Prostate gland (tissue), 2 donors: ENCODE measurements at regions not wholly inside any gene's neighbourhood (a gene's known extent, or its start where the extent isn't known, plus 50 kb on each side); places are given as distances from the start of the nearest gene placed in this dataset.
"Not testable (repeated sequence)": the region's sequence is repeated elsewhere in the genome, so short reads cannot be mapped to it uniquely, and the experiment has no call there.

ENCODE experiments used
- DNase-seq: peaks from one replicate; pipeline ENCODE4 v3.0.0-alpha.2; 2019; ENCODE audit warnings: low spot score
- H3K27ac ChIP-seq, 2 donors: fragments of 200-600 bp; sonication (generic); 2 replicates each; pipeline ENCODE4 v1.5.1; 2017 to 2019
- H3K27me3 ChIP-seq: fragments of 200-600 bp; sonication (generic); replicated peaks from 2 replicates; pipeline ENCODE4 v1.5.1; 2019; ENCODE audit not compliant: insufficient read depth
- H3K36me3 ChIP-seq, 2 donors: fragments of 200-600 bp; sonication (generic); 1 replicate in 1 of 2; 2 replicates in 1 of 2; pipeline versions ENCODE4 v1.5.1 to v1.8.1; 2017 to 2019
- H3K4me1 ChIP-seq: fragments of 200-600 bp; sonication (generic); replicated peaks from 2 replicates; pipeline ENCODE4 v1.5.1; 2019
- H3K4me3 ChIP-seq, 2 donors: fragments of 200-600 bp; sonication (generic); 2 replicates each; pipeline ENCODE4 v1.5.1; 2017 to 2019
- H3K9me3 ChIP-seq: fragments of 200-600 bp; sonication (generic); 2 replicates; pipeline ENCODE4 v1.5.1; 2017
- POLR2A ChIP-seq: fragments of 450-650 bp; IDR thresholded peaks from one replicate; pipeline ENCODE4 v1.6.1; 2016; ENCODE audit warnings: antibody characterized with exemption, mild to moderate bottlenecking
- POLR2AphosphoS5 ChIP-seq: sonication (generic); formaldehyde crosslinking; IDR thresholded peaks from one replicate; pipeline ENCODE4 v1.6.1; 2017; ENCODE audit warnings: antibody characterized with exemption
- WGBS: methylation state at CpG from one replicate; pipeline ENCODE4 v1.1.5; 2018; 5-methylcytosine and 5-hydroxymethylcytosine counted together
- intact Hi-C: fragments of 100-400 bp; cut with DNase I; formaldehyde crosslinking; loops from one replicate; pipeline ENCODE4 v1.14.2; 2022
- TF ChIP-seq, protein P1 (sequence below), 4 experiments: fragments of 200-600 bp in 2 of 4; fragments of 450-650 bp in 2 of 4; sonication (generic) in 2 of 4; IDR thresholded peaks; 1 replicate in 3 of 4; 2 replicates in 1 of 4; pipeline ENCODE4 v1.5.1; 2016 to 2019; ENCODE audit warnings: antibody characterized with exemption in 4 of 4, mild to moderate bottlenecking in 2 of 4, moderate library complexity in 2 of 4

DNA sequence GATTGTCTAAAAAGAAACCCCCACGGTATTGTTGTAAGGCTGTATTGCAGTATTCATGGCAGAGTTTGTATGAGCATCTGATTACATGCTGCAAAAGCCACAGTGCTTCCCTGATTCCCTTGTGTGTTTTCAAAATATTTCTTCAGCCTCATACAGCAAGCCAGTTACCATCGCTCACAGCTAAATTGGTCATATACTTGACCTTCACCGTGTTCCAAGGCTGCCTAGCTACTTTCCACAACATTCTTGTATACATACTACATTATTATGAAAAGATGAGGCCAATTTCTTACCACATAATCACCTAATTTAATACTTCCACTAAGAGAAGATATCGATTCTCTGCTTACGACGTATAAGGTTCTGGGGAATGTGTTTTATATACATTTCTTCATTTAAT, 576.3 kb upstream of the CNTNAP5 start:
- TF ChIP-seq, protein P1, sequence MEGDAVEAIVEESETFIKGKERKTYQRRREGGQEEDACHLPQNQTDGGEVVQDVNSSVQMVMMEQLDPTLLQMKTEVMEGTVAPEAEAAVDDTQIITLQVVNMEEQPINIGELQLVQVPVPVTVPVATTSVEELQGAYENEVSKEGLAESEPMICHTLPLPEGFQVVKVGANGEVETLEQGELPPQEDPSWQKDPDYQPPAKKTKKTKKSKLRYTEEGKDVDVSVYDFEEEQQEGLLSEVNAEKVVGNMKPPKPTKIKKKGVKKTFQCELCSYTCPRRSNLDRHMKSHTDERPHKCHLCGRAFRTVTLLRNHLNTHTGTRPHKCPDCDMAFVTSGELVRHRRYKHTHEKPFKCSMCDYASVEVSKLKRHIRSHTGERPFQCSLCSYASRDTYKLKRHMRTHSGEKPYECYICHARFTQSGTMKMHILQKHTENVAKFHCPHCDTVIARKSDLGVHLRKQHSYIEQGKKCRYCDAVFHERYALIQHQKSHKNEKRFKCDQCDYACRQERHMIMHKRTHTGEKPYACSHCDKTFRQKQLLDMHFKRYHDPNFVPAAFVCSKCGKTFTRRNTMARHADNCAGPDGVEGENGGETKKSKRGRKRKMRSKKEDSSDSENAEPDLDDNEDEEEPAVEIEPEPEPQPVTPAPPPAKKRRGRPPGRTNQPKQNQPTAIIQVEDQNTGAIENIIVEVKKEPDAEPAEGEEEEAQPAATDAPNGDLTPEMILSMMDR (IDR thresholded peaks at IDR 0.05) = no peak
- TF ChIP-seq POLR2A (no peak), POLR2AphosphoS5 (no peak)
- 87% methylated on average over 6 of the region's 6 CpGs for WGBS
- Histone ChIP-seq H3K27ac (no peak overlapping the region), H3K36me3 (no peaks in the 10 kb centered on the region), H3K4me3 (no peak overlapping the region), H3K27me3 (no peaks in the 10 kb centered on the region), H3K9me3 (no peaks in the 10 kb centered on the region), H3K4me1 (no peaks in the 10 kb centered on the region)
- intact Hi-C loops = no loop called here
- DNase-seq = no peak

DNA sequence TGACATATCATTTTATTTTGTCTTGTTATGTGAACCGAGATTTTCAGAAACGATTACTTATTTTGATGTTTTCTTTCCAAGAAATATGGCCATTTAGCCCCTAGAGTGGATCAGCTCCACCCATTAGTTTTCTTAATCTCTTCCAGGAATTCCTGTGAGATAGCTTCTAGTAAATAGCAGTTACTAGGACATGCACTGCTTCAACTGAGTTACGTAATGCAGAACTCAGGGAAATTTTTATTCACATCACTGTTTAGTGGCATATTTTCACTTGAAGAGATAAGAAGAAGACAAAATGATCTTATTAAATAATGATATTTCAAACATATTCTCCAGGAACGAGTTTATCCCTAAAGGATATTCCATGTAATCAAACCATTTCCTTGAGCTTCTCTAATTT, 573.5 kb upstream of the CNTNAP5 start:
- H3K9me3 ChIP-seq = no peaks in the 10 kb centered on the region
- no peaks in the 10 kb centered on the region for H3K36me3 ChIP-seq
- intact Hi-C loops = no loop called here
- no peak overlapping the region for H3K4me3 ChIP-seq
- DNase-seq = no peak
- no peaks in the 10 kb centered on the region for H3K27me3 ChIP-seq
- H3K27ac ChIP-seq = no peak overlapping the region
- no peaks in the 10 kb centered on the region for H3K4me1 ChIP-seq
- no peak for TF ChIP-seq POLR2A
- TF ChIP-seq, protein P1 (IDR thresholded peaks at IDR 0.05) = no peak
- TF ChIP-seq POLR2AphosphoS5 = no peak
- 63% methylated on average over 4 of the region's 4 CpGs for WGBS

DNA sequence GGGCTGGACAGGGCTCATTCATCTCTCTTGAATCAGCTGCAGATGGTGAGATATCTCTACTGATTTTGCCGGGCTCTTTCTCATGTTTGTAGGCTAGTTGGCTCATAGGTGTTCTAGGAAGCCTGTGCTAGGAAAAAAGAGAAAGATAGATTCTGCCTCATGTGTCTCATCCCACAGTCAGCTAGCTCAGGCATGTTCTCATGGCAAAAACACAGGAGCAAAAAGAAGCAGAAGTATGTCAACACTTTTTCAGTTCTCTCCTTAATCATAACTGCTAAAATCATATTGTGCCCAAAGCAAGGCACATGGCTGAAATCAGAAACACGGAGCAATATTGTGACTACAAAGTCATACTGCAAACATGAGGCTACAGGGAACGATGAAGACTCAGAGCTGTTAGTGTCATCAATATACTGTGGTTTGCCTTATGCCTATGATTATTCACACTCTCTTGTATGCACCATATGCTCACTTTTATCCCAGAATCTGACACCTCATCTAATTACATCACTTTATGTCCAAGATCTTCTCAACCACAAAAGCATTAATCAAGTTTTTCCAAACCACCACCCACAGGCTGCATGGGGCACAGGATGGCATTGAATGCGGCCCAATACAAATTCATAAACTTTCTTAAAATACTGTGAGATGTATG, 571.9 kb upstream of the CNTNAP5 start:
- no peaks in the 10 kb centered on the region for H3K27me3 ChIP-seq
- no peaks in the 10 kb centered on the region for H3K36me3 ChIP-seq
- DNase-seq = no peak
- TF ChIP-seq POLR2AphosphoS5 = no peak
- TF ChIP-seq POLR2A = no peak
- TF ChIP-seq, protein P1 (IDR thresholded peaks at IDR 0.05) = no peak
- no peaks in the 10 kb centered on the region for H3K9me3 ChIP-seq
- WGBS = 79% methylated on average over 4 of the region's 4 CpGs
- H3K4me3 ChIP-seq = no peak overlapping the region
- intact Hi-C loops = no loop called here
- no peak overlapping the region for H3K27ac ChIP-seq
- H3K4me1 ChIP-seq = no peaks in the 10 kb centered on the region

DNA sequence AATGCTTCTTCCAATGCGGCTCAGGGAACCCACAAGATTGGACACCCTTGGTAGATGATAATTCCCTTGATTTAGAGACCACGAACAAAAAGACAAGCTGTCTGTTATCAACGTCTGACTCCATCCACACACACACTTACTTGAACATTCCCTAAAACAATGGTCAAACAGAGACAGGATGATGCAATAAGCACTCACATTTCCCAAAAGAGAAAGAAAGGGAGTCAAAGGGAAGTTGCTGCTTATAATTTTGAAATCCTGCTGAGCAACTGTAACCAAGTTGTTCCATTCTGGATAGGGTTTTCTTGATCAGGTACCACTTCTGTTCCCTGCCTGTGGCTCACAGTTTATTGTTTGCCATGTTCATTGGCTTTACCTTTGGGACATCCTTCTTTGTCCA, 571.3 kb upstream of the CNTNAP5 start:
- Histone ChIP-seq H3K27ac (no peak overlapping the region), H3K4me1 (no peaks in the 10 kb centered on the region), H3K4me3 (no peak overlapping the region), H3K9me3 (no peaks in the 10 kb centered on the region), H3K36me3 (no peaks in the 10 kb centered on the region), H3K27me3 (no peaks in the 10 kb centered on the region)
- intact Hi-C loops = no loop called here
- no peak for DNase-seq
- 75% methylated on average over 3 of the region's 3 CpGs for WGBS
- TF ChIP-seq POLR2AphosphoS5 (no peak), POLR2A (no peak)
- TF ChIP-seq, protein P1 (IDR thresholded peaks at IDR 0.05) = no peak

DNA sequence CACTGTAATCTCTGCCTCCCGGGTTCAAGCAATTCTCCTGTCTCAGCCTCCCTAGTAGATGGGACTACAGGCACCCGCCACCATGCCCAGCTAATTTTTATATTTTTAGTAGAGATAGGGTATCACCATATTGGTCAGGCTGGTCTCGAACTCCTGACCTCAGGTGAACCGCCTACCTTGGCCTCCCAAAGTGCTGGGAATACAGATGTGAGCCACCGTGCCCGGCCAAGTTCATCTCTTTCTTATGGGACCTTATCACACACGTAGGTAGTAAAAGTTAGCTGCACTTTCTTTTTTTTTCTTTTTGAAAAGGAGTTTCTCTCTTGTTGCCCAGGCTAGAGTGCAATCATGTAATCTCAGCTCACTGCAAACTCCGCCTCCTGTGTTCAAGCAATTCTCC, 569.9 kb upstream of the CNTNAP5 start:
- DNase-seq, intact Hi-C loops, H3K9me3 ChIP-seq: not testable (repeated sequence)

More for the DNA sequence above, 569.9 kb upstream of the CNTNAP5 start:
- not testable (repeated sequence) for H3K4me3 ChIP-seq, H3K36me3 ChIP-seq, H3K27ac ChIP-seq, H3K27me3 ChIP-seq, H3K4me1 ChIP-seq
- 96% methylated on average over 8 of the region's 8 CpGs for WGBS
